ENCODE measurements at regions not wholly inside any gene's neighbourhood (a gene's known extent, or its start where the extent isn't known, plus 50 kb on each side); places are given as distances from the start of the nearest gene placed in this dataset.

DNA sequence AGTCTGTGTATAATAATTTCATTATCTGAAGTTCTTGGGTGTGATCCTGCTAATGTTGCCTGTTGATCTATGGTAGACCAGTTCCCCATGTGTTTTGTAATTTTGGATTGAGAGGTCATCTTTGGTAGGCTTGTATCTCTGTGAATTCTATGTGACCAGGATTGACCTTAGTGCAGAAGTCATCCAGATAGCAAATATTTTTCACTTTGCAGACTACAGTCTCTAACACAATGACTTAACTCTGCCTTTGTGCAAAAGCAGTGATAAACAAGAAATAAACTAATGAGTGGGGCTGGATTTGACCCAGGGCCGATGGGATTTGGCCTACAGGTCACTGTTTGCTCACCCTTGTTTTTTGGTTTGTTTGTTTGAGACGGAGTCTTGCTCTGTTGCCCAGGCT lies 144.6 kb upstream of the MYL2 start:
- Histone ChIP-seq H3K9me3 (ENCODE audit: control insufficient read depth, low read length) (no peaks in the 10 kb centered on the region), H3K27ac (ENCODE audit: low read depth, low read length, severe bottlenecking) (no peak overlapping the region), H3K36me3 (ENCODE audit: control insufficient read depth, insufficient read depth, low read length) (no peaks in the 10 kb centered on the region), H3K4me3 (ENCODE audit: extremely low read depth, insufficient read depth, low read length, poor library complexity, severe bottlenecking) (no peak overlapping the region), H3K4me1 (ENCODE audit: control insufficient read depth, insufficient read depth, low read length, poor library complexity, severe bottlenecking) (peaks cover 3% of the 10 kb centered on the region)
- WGBS, 2 experiments (ENCODE audit: insufficient coverage in 2 of 2), result 83 to 89% methylated on average over 1 to 2 of the region's 2 CpGs

DNA sequence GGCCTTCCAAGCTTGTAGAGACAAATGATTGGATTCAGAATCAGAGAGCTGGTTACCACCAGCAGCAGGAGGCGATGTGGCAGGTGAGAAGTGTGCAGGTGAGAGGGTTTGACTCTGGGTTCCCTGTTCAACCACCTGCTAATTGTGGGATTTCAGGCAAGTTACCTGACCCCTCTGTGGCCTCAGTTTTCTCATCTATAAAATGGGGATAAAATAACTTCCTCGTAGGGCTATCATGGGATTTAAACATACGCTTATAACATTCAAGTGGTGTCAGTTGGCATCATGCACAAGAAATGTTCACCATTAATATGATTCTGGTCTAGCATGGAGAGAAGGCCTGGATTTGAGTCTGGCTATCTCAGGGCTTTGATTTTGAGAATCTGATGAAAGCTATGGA lies 143.8 kb upstream of the MYL2 start:
- no peaks in the 10 kb centered on the region for H3K36me3 ChIP-seq (ENCODE audit: control insufficient read depth, insufficient read depth, low read length)
- H3K4me1 ChIP-seq (ENCODE audit: control insufficient read depth, insufficient read depth, low read length, poor library complexity, severe bottlenecking), result peaks cover 3% of the 10 kb centered on the region
- H3K27ac ChIP-seq (ENCODE audit: low read depth, low read length, severe bottlenecking), result no peak overlapping the region
- no peak overlapping the region for H3K4me3 ChIP-seq (ENCODE audit: extremely low read depth, insufficient read depth, low read length, poor library complexity, severe bottlenecking)
- H3K9me3 ChIP-seq (ENCODE audit: control insufficient read depth, low read length), result no peaks in the 10 kb centered on the region
- 80 to 100% methylated on average over 1 to 2 of the region's 3 CpGs for WGBS, 2 experiments (ENCODE audit: insufficient coverage in 2 of 2)

DNA sequence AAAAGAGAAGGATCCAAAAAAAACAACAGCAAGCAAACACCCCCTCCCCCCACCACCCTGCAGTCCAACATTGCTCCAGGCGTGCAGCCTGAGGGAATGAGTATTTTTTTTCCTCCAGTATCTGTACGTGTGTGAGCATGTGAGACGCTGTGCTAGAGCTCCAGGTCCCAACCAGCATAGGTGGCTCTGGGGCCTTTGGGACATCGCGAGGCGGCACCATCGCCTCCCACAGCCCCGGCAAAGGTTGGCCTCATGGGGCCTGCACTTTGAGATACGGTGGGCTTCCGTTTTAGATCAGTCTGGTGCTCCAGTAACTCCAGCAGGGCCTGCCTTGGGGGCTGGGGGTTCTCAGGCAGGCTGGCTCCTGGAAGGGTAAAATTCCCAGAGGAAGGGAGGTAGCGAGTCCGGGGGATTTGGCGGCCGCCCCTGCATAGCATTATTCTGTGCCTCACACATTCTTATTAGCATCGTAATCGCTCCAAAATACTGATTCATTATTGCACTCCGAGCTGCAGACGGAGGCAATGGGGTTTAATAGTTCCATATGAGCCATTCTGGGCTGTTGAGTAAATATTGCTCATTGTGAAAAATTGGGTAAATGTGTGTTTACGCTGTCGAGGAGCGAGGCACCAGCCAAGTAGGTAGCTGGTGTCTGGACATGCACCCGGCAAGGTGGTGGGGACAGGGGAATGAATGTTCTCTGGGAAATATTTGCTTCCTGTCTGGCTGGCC lies 143.1 kb upstream of the MYL2 start:
- H3K36me3 ChIP-seq (ENCODE audit: control insufficient read depth, insufficient read depth, low read length), result no peaks in the 10 kb centered on the region
- no peak overlapping the region for H3K4me3 ChIP-seq (ENCODE audit: extremely low read depth, insufficient read depth, low read length, poor library complexity, severe bottlenecking)
- no peak overlapping the region for H3K27ac ChIP-seq (ENCODE audit: low read depth, low read length, severe bottlenecking)
- 90 to 95% methylated on average over 14 to 18 of the region's 22 CpGs for WGBS, 2 experiments (ENCODE audit: insufficient coverage in 2 of 2)
- H3K4me1 ChIP-seq (ENCODE audit: control insufficient read depth, insufficient read depth, low read length, poor library complexity, severe bottlenecking), result peaks cover 3% of the 10 kb centered on the region
- no peaks in the 10 kb centered on the region for H3K9me3 ChIP-seq (ENCODE audit: control insufficient read depth, low read length)

DNA sequence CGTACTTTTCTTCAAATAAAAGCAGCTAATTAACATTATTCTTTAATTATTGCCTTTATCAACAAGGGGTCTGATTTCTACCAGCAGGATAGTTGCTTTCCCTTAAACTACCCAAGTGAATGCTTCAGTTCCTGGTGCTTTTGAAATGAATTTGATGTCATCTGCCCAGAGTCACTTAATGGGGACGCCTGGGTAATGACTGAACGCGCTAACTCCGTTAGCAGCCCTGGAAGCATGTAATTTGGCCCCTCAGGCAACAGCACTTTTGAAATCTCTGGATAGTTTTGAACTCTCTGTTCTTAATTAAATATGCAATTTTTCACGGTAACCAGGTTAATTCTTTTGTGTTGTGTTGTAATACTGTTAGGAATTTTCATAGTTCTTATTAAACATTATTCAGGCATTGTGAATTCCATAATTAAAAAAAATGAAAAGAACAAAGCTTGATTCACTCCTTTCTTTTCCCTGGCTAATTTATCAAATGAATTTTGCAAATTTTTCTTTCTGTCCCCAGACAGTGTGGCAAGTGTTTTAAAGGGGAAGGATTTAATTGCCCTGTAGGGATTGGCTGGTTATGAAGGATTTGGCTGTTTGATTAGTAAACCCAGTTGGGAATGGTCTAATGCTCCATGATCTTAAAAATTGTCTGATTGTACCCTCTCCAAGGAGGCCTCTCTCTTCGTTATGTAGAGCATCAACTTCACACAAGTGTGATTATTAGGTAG lies 137.5 kb upstream of the MYL2 start:
- H3K27ac ChIP-seq (ENCODE audit: low read depth, low read length, severe bottlenecking), result peak overlapping the region; percentile 37
- H3K4me1 ChIP-seq (ENCODE audit: control insufficient read depth, insufficient read depth, low read length, poor library complexity, severe bottlenecking), result peaks cover 5% of the 10 kb centered on the region
- 94 to 97% methylated on average over 5 to 6 of the region's 7 CpGs for WGBS, 2 experiments (ENCODE audit: insufficient coverage in 2 of 2)
- H3K9me3 ChIP-seq (ENCODE audit: control insufficient read depth, low read length), result no peaks in the 10 kb centered on the region
- no peaks in the 10 kb centered on the region for H3K36me3 ChIP-seq (ENCODE audit: control insufficient read depth, insufficient read depth, low read length)
- H3K4me3 ChIP-seq (ENCODE audit: extremely low read depth, insufficient read depth, low read length, poor library complexity, severe bottlenecking), result no peak overlapping the region

DNA sequence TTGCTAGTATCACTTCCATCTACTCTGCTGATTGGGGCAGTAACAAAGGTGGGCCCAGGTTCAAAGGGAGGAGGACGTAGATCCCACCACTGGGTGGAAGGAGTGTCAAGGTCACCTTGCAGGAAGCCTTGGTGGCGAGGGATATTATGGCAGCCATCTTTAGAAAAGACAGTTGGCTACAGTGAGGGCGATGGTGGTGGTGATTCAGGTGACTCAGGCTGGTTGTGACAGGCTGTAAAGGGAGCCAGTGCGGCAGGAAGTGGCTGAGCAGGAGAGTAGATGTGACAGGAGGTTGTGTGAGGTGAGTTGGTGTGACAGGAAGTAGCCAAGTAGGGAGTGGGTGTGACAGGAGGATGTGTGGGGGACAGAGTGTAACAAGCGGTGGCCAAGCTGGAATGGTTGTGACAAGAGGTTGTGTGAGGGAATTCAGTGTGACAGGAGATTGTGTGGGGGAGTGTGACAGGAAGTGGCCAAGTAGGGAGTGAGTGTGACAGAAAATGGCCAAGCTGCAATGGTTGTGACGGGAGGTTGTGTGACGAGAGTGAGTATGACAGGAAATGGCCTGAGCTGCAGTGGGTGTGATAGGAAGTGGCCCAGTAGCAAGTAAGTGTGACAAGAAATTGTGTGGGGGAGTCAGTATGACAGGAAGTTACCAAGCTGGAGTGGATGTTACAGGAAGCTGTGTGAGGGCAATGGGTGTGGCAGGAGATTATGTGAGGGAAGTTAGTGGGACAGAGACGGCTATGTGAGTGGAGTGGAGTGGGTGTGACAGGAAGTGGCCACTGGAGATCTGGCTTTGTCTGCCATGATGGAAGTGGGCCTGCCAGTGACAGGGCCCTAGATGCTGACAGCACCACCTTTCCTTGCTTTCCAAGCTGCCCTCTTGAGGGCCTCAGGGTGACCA lies 136.5 kb upstream of the MYL2 start:
- Histone ChIP-seq H3K9me3 (ENCODE audit: control insufficient read depth, low read length) (no peaks in the 10 kb centered on the region), H3K27ac (ENCODE audit: low read depth, low read length, severe bottlenecking) (peak overlapping the region; percentile 37), H3K4me1 (ENCODE audit: control insufficient read depth, insufficient read depth, low read length, poor library complexity, severe bottlenecking) (peaks cover 5% of the 10 kb centered on the region), H3K36me3 (ENCODE audit: control insufficient read depth, insufficient read depth, low read length) (no peaks in the 10 kb centered on the region), H3K4me3 (ENCODE audit: extremely low read depth, insufficient read depth, low read length, poor library complexity, severe bottlenecking) (no peak overlapping the region)
- WGBS, 2 experiments (ENCODE audit: insufficient coverage in 2 of 2), result 90 to 93% methylated on average over 8 of the region's 8 CpGs

DNA sequence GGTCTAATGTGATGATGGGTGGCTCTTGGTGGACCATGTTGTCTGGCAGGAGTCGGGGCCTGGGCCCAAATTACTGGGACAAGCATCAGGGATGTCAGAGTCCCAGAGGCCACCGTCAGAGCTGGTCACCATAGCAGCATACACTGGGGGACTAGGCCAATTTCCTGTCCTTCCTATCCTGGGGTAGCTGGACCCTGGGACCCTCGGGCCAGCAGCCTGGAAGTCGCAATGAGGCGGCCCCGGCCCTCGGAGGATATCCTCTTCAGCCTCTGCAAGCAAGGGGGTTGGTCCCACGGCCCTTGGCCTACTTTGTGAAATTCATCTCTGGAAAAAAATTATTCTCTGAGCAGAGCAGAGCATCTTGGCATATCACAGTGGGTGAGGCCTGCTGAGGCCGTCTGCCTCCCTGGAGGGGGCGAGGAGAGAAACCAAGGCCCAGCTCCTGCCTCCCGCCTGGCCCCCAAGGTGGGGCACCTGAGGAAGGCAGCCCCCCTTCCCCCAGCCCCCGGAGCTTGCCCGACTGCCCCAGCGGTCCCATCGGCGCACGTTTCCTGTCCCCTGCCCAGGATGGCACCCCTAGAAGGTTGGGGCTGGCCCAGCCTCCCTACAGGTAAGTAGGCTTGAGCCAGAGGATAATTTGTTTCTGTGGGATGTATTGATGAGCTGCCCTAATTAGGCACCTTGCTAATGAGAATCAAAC lies 135.0 kb upstream of the MYL2 start:
- 91 to 94% methylated on average over 10 to 12 of the region's 17 CpGs for WGBS, 2 experiments (ENCODE audit: insufficient coverage in 2 of 2)
- H3K27ac ChIP-seq (ENCODE audit: low read depth, low read length, severe bottlenecking), result no peak overlapping the region
- no peaks in the 10 kb centered on the region for H3K36me3 ChIP-seq (ENCODE audit: control insufficient read depth, insufficient read depth, low read length)
- no peaks in the 10 kb centered on the region for H3K9me3 ChIP-seq (ENCODE audit: control insufficient read depth, low read length)
- peaks cover 5% of the 10 kb centered on the region for H3K4me1 ChIP-seq (ENCODE audit: control insufficient read depth, insufficient read depth, low read length, poor library complexity, severe bottlenecking)
- no peak overlapping the region for H3K4me3 ChIP-seq (ENCODE audit: extremely low read depth, insufficient read depth, low read length, poor library complexity, severe bottlenecking)

DNA sequence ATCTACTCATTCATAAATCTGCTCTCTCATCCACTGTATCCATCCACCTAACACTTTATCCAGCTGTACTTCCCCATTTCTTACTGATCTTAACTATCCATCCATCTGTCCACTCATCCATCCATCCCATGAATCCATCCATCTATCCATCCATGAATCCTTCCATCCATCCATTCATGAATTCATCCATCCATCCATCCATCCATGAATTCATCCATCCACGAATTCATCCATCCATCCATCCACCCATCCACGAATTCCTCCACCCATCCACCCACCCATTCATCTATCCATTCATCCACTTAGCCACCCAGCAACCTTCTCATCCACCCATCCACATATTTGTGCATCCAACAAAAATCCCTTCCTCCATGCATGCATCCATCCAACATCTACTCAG lies 128.6 kb upstream of the MYL2 start:
- Histone ChIP-seq H3K27ac (ENCODE audit: low read depth, low read length, severe bottlenecking) (no peak overlapping the region), H3K4me1 (ENCODE audit: control insufficient read depth, insufficient read depth, low read length, poor library complexity, severe bottlenecking) (no peaks in the 10 kb centered on the region), H3K36me3 (ENCODE audit: control insufficient read depth, insufficient read depth, low read length) (no peaks in the 10 kb centered on the region), H3K4me3 (ENCODE audit: extremely low read depth, insufficient read depth, low read length, poor library complexity, severe bottlenecking) (no peak overlapping the region), H3K9me3 (ENCODE audit: control insufficient read depth, low read length) (no peaks in the 10 kb centered on the region)
- WGBS, 2 experiments (ENCODE audit: insufficient coverage in 2 of 2), result 63 to 84% methylated on average over 2 of the region's 2 CpGs

DNA sequence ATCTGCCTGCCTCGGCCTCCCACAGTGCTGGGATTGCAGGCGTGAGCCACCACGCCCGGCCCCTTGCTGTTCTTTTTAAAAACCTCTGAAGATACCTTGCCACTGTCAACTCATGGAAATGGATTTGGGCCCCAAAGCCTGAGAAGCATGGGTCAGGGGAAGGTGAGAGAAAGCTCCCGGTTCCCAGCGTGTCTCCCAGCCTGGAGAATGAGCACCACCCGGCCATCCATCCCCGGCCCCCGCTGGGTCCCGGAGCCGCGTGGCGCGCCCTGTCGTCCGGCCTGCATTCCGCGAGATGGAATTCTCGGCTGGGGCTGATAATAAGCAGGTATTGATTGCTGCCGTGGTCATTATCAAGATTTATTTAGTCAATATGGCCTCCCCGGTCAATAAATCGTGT lies 126.5 kb upstream of the MYL2 start:
- no peak overlapping the region for H3K4me3 ChIP-seq (ENCODE audit: extremely low read depth, insufficient read depth, low read length, poor library complexity, severe bottlenecking)
- H3K27ac ChIP-seq (ENCODE audit: low read depth, low read length, severe bottlenecking), result no peak overlapping the region
- no peaks in the 10 kb centered on the region for H3K9me3 ChIP-seq (ENCODE audit: control insufficient read depth, low read length)
- 69 to 77% methylated on average over 18 to 22 of the region's 22 CpGs for WGBS, 2 experiments (ENCODE audit: insufficient coverage in 2 of 2)
- H3K36me3 ChIP-seq (ENCODE audit: control insufficient read depth, insufficient read depth, low read length), result no peaks in the 10 kb centered on the region
- H3K4me1 ChIP-seq (ENCODE audit: control insufficient read depth, insufficient read depth, low read length, poor library complexity, severe bottlenecking), result no peaks in the 10 kb centered on the region

DNA sequence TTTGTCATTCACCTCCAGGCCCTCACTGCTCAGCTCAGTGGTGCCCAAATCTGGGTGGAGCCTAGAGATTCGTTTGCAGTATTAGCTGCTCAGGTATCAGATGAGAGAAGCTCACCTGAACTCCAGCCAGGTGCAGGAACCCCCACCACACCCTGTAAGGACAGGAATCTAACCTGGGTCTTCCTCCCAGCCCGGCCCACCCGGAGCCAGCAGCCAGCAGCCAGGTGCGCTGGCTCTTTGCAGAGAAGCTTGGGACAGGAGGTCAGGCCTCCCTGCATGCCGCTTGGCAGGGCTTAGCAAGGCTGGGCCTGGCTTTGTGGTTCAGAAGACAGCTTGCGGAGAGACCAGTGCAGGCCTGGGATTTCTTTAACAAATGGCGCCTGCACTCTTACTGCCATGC lies 125.6 kb upstream of the MYL2 start:
- no peaks in the 10 kb centered on the region for H3K36me3 ChIP-seq (ENCODE audit: control insufficient read depth, insufficient read depth, low read length)
- H3K4me3 ChIP-seq (ENCODE audit: extremely low read depth, insufficient read depth, low read length, poor library complexity, severe bottlenecking), result no peak overlapping the region
- no peak overlapping the region for H3K27ac ChIP-seq (ENCODE audit: low read depth, low read length, severe bottlenecking)
- no peaks in the 10 kb centered on the region for H3K4me1 ChIP-seq (ENCODE audit: control insufficient read depth, insufficient read depth, low read length, poor library complexity, severe bottlenecking)
- no peaks in the 10 kb centered on the region for H3K9me3 ChIP-seq (ENCODE audit: control insufficient read depth, low read length)
- WGBS, 2 experiments (ENCODE audit: insufficient coverage in 2 of 2), result 89 to 90% methylated on average over 7 of the region's 7 CpGs

DNA sequence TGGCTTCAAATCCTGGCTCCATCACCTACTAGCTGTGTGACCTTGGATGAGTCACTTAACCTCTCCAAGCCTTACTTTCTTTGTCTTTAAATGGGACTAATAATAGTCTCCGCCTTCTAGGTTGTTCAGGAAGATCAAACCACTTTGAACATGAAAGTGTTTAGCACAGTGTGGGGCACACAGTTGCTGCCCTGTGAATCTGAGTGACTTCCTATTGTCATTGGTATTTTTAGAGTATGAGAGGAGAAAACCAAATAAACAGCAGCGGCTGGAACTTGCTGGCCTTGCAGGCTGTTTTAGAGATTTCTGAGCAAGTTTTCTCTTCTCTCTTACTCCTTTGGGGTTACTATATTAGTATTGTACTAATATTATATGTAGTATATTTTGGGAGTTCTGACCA lies 120.7 kb upstream of the MYL2 start:
- Histone ChIP-seq H3K9me3 (ENCODE audit: control insufficient read depth, low read length) (no peaks in the 10 kb centered on the region), H3K4me1 (ENCODE audit: control insufficient read depth, insufficient read depth, low read length, poor library complexity, severe bottlenecking) (peaks cover 2% of the 10 kb centered on the region), H3K27ac (ENCODE audit: low read depth, low read length, severe bottlenecking) (no peak overlapping the region), H3K36me3 (ENCODE audit: control insufficient read depth, insufficient read depth, low read length) (no peaks in the 10 kb centered on the region), H3K4me3 (ENCODE audit: extremely low read depth, insufficient read depth, low read length, poor library complexity, severe bottlenecking) (no peak overlapping the region)
- WGBS, 2 experiments (ENCODE audit: insufficient coverage in 2 of 2), result 67% methylated on average over 1 of the region's 2 CpGs; no CpG with 5 or more reads in 1 of the 2 experiments

Data from mesodermal cell (in vitro differentiated cells).